CD8-positive, alpha-beta memory T cell (primary cell): ENCODE measurements at regions not wholly inside any gene's neighbourhood (a gene's known extent, or its start where the extent isn't known, plus 50 kb on each side); places are given as distances from the start of the nearest gene placed in this dataset.

Source experiments
- CTCF ChIA-PET: fragments of 350-600 bp; sonication (Branson Sonifier 250); formaldehyde crosslinking; loops from one replicate; lab custom pipeline; 2021; ENCODE audit warnings: antibody characterized with exemption; lab: Charles Lee
- POLR2A ChIA-PET: fragments of 350-600 bp; sonication (Branson Sonifier 250); formaldehyde crosslinking; loops from one replicate; lab custom pipeline; 2021; ENCODE audit warnings: antibody characterized with exemption; lab: Charles Lee
- DNase-seq, 5 donors: peaks; one replicate each; pipeline versions ENCODE4 v3.0.0 to v3.0.0-alpha.2; 2020 to 2022; ENCODE audit warnings: mixed read lengths in 1 of 5
- H3K27ac ChIP-seq: one replicate; pipeline ENCODE4 v1.7.0; 2013; ENCODE audit warnings: low read depth, mild to moderate bottlenecking, low read length, moderate library complexity
- H3K27me3 ChIP-seq: 2 replicates; pipeline ENCODE4 v1.7.0; 2013; ENCODE audit warnings: low read length, mild to moderate bottlenecking; ENCODE audit not compliant: insufficient read depth, poor library complexity, severe bottlenecking
- H3K36me3 ChIP-seq: 2 replicates; pipeline ENCODE4 v1.7.0; 2013; ENCODE audit warnings: mild to moderate bottlenecking, low read length, moderate library complexity; ENCODE audit not compliant: insufficient read depth
- H3K4me1 ChIP-seq: 2 replicates; pipeline ENCODE4 v1.7.0; 2013; ENCODE audit warnings: mild to moderate bottlenecking, low read length, moderate library complexity; ENCODE audit not compliant: insufficient read depth
- H3K4me3 ChIP-seq: 2 replicates; pipeline ENCODE4 v1.7.0; 2013; ENCODE audit warnings: mild to moderate bottlenecking, low read length
- H3K9me3 ChIP-seq: 2 replicates; pipeline ENCODE4 v1.7.0; 2013; ENCODE audit warnings: mild to moderate bottlenecking, low read length
- H3K27ac Mint-ChIP-seq, 8 donors: one replicate each; pipeline ENCODE4 v1.8.0; 2020 to 2021; ENCODE audit warnings: mixed read lengths in 8 of 8, mild to moderate bottlenecking in 6 of 8, inconsistent platforms in 3 of 8, moderate library complexity in 3 of 8
- H3K27me3 Mint-ChIP-seq, 2 donors: one replicate each; pipeline ENCODE4 v1.8.0; 2020 to 2021; ENCODE audit warnings: mixed read lengths in 2 of 2, mild to moderate bottlenecking in 1 of 2, moderate library complexity in 1 of 2
- H3K36me3 Mint-ChIP-seq, 3 donors: one replicate each; pipeline ENCODE4 v1.8.0; 2020 to 2021; ENCODE audit warnings: mixed read lengths in 3 of 3, inconsistent platforms in 1 of 3, mild to moderate bottlenecking in 1 of 3
- H3K4me1 Mint-ChIP-seq, 3 donors: one replicate each; pipeline ENCODE4 v1.8.0; 2020 to 2021; ENCODE audit warnings: mixed read lengths in 3 of 3, inconsistent platforms in 1 of 3, mild to moderate bottlenecking in 1 of 3
- H3K4me3 Mint-ChIP-seq, 7 donors: one replicate each; pipeline ENCODE4 v1.8.0; 2020 to 2021; ENCODE audit warnings: mixed read lengths in 7 of 7, mild to moderate bottlenecking in 6 of 7, moderate library complexity in 4 of 7, inconsistent platforms in 2 of 7
- H3K9me3 Mint-ChIP-seq, 5 donors: one replicate each; pipeline ENCODE4 v1.8.0; 2020 to 2022; ENCODE audit warnings: mixed read lengths in 5 of 5, mild to moderate bottlenecking in 3 of 5, moderate library complexity in 2 of 5, inconsistent platforms in 1 of 5

- H3K36me3 ChIP-seq, result no peaks in the 10 kb centered on the region
- DNase-seq, result no peak
- H3K36me3 Mint-ChIP-seq, result no peaks in the 10 kb centered on the region
- H3K27me3 Mint-ChIP-seq, result peaks cover 2 to 15% of the 10 kb centered on the region in 2 donors
- ChIA-PET CTCF (no interaction called here), POLR2A (no interaction called here)
- peaks cover 0 to 1% (median 0%) of the 10 kb centered on the region in 3 donors for H3K4me1 Mint-ChIP-seq
- no peak overlapping the region for H3K4me3 ChIP-seq
- H3K4me3 Mint-ChIP-seq, result no peak overlapping the region
- peaks cover 0 to 7% (median 2%) of the 10 kb centered on the region in 5 donors for H3K9me3 Mint-ChIP-seq
- H3K27ac ChIP-seq, result no peak overlapping the region
- no peaks in the 10 kb centered on the region for H3K27me3 ChIP-seq
- H3K4me1 ChIP-seq, result no peaks in the 10 kb centered on the region
- no peaks in the 10 kb centered on the region for H3K9me3 ChIP-seq
- no peak overlapping the region for H3K27ac Mint-ChIP-seq
Measured at GRCh38 chr18:77512152-77512551, 262.5 kb downstream of the GALR1 start.

- no peaks in the 10 kb centered on the region for H3K36me3 ChIP-seq
- no peak overlapping the region for H3K4me3 ChIP-seq
- H3K9me3 ChIP-seq, result no peaks in the 10 kb centered on the region
- no peaks in the 10 kb centered on the region for H3K36me3 Mint-ChIP-seq
- ChIA-PET CTCF (no interaction called here), POLR2A (no interaction called here)
- H3K9me3 Mint-ChIP-seq, result peaks cover 0 to 7% (median 2%) of the 10 kb centered on the region in 5 donors
- no peak overlapping the region for H3K4me3 Mint-ChIP-seq
- no peaks in the 10 kb centered on the region for H3K4me1 ChIP-seq
- no peak overlapping the region for H3K27ac Mint-ChIP-seq
- DNase-seq, result no peak
- peaks cover 2% of the 10 kb centered on the region for H3K27me3 ChIP-seq
- no peak overlapping the region for H3K27ac ChIP-seq
- H3K4me1 Mint-ChIP-seq, result no peaks in the 10 kb centered on the region
- peaks cover 3% of the 10 kb centered on the region in 2 donors for H3K27me3 Mint-ChIP-seq
Measured at GRCh38 chr18:77517901-77518300, 268.3 kb downstream of the GALR1 start.

GRCh38 chr18:77520767-77521166, 271.1 kb downstream of the GALR1 start:
- no peaks in the 10 kb centered on the region for H3K36me3 ChIP-seq
- ChIA-PET POLR2A (no interaction called here), CTCF (no interaction called here)
- Mint-ChIP-seq H3K27me3 (peaks cover 3 to 7% of the 10 kb centered on the region in 2 donors), H3K27ac (no peak overlapping the region), H3K36me3 (no peaks in the 10 kb centered on the region), H3K4me1 (no peaks in the 10 kb centered on the region), H3K9me3 (peaks cover 0 to 3% (median 0%) of the 10 kb centered on the region in 5 donors), H3K4me3 (no peak overlapping the region)
- no peaks in the 10 kb centered on the region for H3K9me3 ChIP-seq
- peaks cover 2% of the 10 kb centered on the region for H3K27me3 ChIP-seq
- H3K27ac ChIP-seq, result no peak overlapping the region
- DNase-seq, result no peak
- H3K4me1 ChIP-seq, result no peaks in the 10 kb centered on the region
- H3K4me3 ChIP-seq, result no peak overlapping the region

GRCh38 chr18:77522051-77522675, 272.5 kb downstream of the GALR1 start:
- no peaks in the 10 kb centered on the region for H3K4me1 Mint-ChIP-seq
- H3K4me1 ChIP-seq, result no peaks in the 10 kb centered on the region
- H3K4me3 Mint-ChIP-seq, result no peak overlapping the region
- no peaks in the 10 kb centered on the region for H3K9me3 ChIP-seq
- H3K27me3 ChIP-seq, result peaks cover 2% of the 10 kb centered on the region
- ChIA-PET CTCF (no interaction called here), POLR2A (no interaction called here)
- no peaks in the 10 kb centered on the region for H3K36me3 Mint-ChIP-seq
- no peak overlapping the region for H3K4me3 ChIP-seq
- H3K9me3 Mint-ChIP-seq, result peaks cover 0 to 2% (median 0%) of the 10 kb centered on the region in 5 donors
- H3K27ac Mint-ChIP-seq, result no peak overlapping the region
- DNase-seq, result no peak
- H3K36me3 ChIP-seq, result no peaks in the 10 kb centered on the region
- no peak overlapping the region for H3K27ac ChIP-seq
- H3K27me3 Mint-ChIP-seq, result peaks cover 3 to 7% of the 10 kb centered on the region in 2 donors

- Histone ChIP-seq H3K4me3 (no peak overlapping the region), H3K27me3 (peaks cover under 1% of the 10 kb centered on the region), H3K9me3 (no peaks in the 10 kb centered on the region), H3K36me3 (no peaks in the 10 kb centered on the region), H3K4me1 (no peaks in the 10 kb centered on the region), H3K27ac (no peak overlapping the region)
- CTCF ChIA-PET, result no interaction called here
- Mint-ChIP-seq H3K27ac (no peak overlapping the region), H3K9me3 (peaks cover 0 to 4% (median 0%) of the 10 kb centered on the region in 5 donors), H3K36me3 (no peaks in the 10 kb centered on the region), H3K4me3 (no peak overlapping the region), H3K27me3 (peaks cover 7% of the 10 kb centered on the region in 2 donors), H3K4me1 (no peaks in the 10 kb centered on the region)
- POLR2A ChIA-PET, result no interaction called here
- no peak for DNase-seq
Measured at GRCh38 chr18:77524909-77525308, 275.3 kb downstream of the GALR1 start.

- POLR2A ChIA-PET, result no interaction called here
- H3K4me1 ChIP-seq, result no peaks in the 10 kb centered on the region
- H3K36me3 Mint-ChIP-seq, result no peaks in the 10 kb centered on the region
- H3K27me3 ChIP-seq, result no peaks in the 10 kb centered on the region
- CTCF ChIA-PET, result no interaction called here
- no peaks in the 10 kb centered on the region for H3K4me1 Mint-ChIP-seq
- peaks cover 0 to 4% (median 0%) of the 10 kb centered on the region in 5 donors for H3K9me3 Mint-ChIP-seq
- H3K27ac Mint-ChIP-seq, result no peak overlapping the region
- no peaks in the 10 kb centered on the region for H3K9me3 ChIP-seq
- DNase-seq, result no peak
- no peak overlapping the region for H3K4me3 Mint-ChIP-seq
- no peaks in the 10 kb centered on the region for H3K36me3 ChIP-seq
- H3K27me3 Mint-ChIP-seq, result peaks cover 4 to 8% of the 10 kb centered on the region in 2 donors
- no peak overlapping the region for H3K27ac ChIP-seq
- no peak overlapping the region for H3K4me3 ChIP-seq
Measured at GRCh38 chr18:77526962-77527361, 277.3 kb downstream of the GALR1 start.

- Mint-ChIP-seq H3K27me3 (peaks cover 0 to 7% of the 10 kb centered on the region in 2 donors), H3K4me3 (no peak overlapping the region), H3K4me1 (no peaks in the 10 kb centered on the region), H3K36me3 (no peaks in the 10 kb centered on the region), H3K27ac (no peak overlapping the region), H3K9me3 (peaks cover 0 to 6% (median 3%) of the 10 kb centered on the region in 5 donors)
- no peaks in the 10 kb centered on the region for H3K4me1 ChIP-seq
- ChIA-PET CTCF (no interaction called here), POLR2A (no interaction called here)
- no peaks in the 10 kb centered on the region for H3K9me3 ChIP-seq
- no peaks in the 10 kb centered on the region for H3K36me3 ChIP-seq
- DNase-seq, result no peak
- H3K27me3 ChIP-seq, result no peaks in the 10 kb centered on the region
- H3K27ac ChIP-seq, result no peak overlapping the region
- H3K4me3 ChIP-seq, result no peak overlapping the region
Measured at GRCh38 chr18:77528872-77529271, 279.2 kb downstream of the GALR1 start.

- H3K4me3 Mint-ChIP-seq, result no peak overlapping the region
- DNase-seq, result no peak
Measured at GRCh38 chr18:77529492-77530176, 280.0 kb downstream of the GALR1 start.

More at GRCh38 chr18:77529492-77530176, 280.0 kb downstream of the GALR1 start:
- H3K4me1 Mint-ChIP-seq, result no peaks in the 10 kb centered on the region
- H3K27ac Mint-ChIP-seq, result no peak overlapping the region
- Histone ChIP-seq H3K36me3 (no peaks in the 10 kb centered on the region), H3K27me3 (no peaks in the 10 kb centered on the region), H3K4me1 (no peaks in the 10 kb centered on the region), H3K27ac (no peak overlapping the region), H3K4me3 (no peak overlapping the region), H3K9me3 (no peaks in the 10 kb centered on the region)
- ChIA-PET CTCF (no interaction called here), POLR2A (no interaction called here)
- H3K36me3 Mint-ChIP-seq, result no peaks in the 10 kb centered on the region
- peaks cover 0 to 6% (median 3%) of the 10 kb centered on the region in 5 donors for H3K9me3 Mint-ChIP-seq
- peaks cover 0 to 7% of the 10 kb centered on the region in 2 donors for H3K27me3 Mint-ChIP-seq
